Activated B cell treated with CpG ODN at 0.5 μM for 24 hours (primary cell): ENCODE measurements at regions not wholly inside any gene's neighbourhood (a gene's known extent, or its start where the extent isn't known, plus 50 kb on each side); places are given as distances from the start of the nearest gene placed in this dataset.

ENCODE experiments used
- ATAC-seq: fragments of 200-7000 bp; cut with Tn5 transposase; one replicate; pipeline ENCODE4 v1.10.0; 2021; ENCODE audit warnings: low read depth, mild to moderate bottlenecking, moderate library complexity
- CTCF ChIA-PET: fragments of 350-600 bp; sonication (Branson Sonifier 250); formaldehyde crosslinking; loops from one replicate; lab custom pipeline; 2021; ENCODE audit warnings: antibody characterized with exemption; lab: Charles Lee
- POLR2A ChIA-PET: fragments of 350-600 bp; sonication (Branson Sonifier 250); formaldehyde crosslinking; loops from one replicate; lab custom pipeline; 2021; ENCODE audit warnings: antibody characterized with exemption; lab: Charles Lee
- DNase-seq: peaks from one replicate; pipeline ENCODE4 v3.0.0; 2022
- H3K27ac Mint-ChIP-seq: one replicate; pipeline ENCODE4 v1.8.0; 2020; ENCODE audit warnings: mixed read lengths
- H3K27me3 Mint-ChIP-seq: one replicate; pipeline ENCODE4 v1.8.0; 2021; ENCODE audit warnings: mixed read lengths
- H3K36me3 Mint-ChIP-seq: one replicate; pipeline ENCODE4 v1.8.0; 2021; ENCODE audit warnings: low read depth, mixed read lengths
- H3K4me1 Mint-ChIP-seq: one replicate; pipeline ENCODE4 v1.8.0; 2021; ENCODE audit warnings: mixed read lengths
- H3K4me3 Mint-ChIP-seq: one replicate; pipeline ENCODE4 v1.8.0; 2020; ENCODE audit warnings: mild to moderate bottlenecking, mixed read lengths
- H3K9me3 Mint-ChIP-seq: one replicate; pipeline ENCODE4 v1.8.0; 2020; ENCODE audit warnings: mixed read lengths
- intact Hi-C: fragments of 100-400 bp; cut with micrococcal nuclease; formaldehyde crosslinking; loops from one replicate; pipeline ENCODE4 v1.15.1; 2024
- TF ChIP-seq, protein P1 (sequence below): fragments of 200-600 bp; IDR thresholded peaks from one replicate; pipeline ENCODE4 v1.8.0; 2022; ENCODE audit warnings: antibody characterized with exemption, mild to moderate bottlenecking

DNA sequence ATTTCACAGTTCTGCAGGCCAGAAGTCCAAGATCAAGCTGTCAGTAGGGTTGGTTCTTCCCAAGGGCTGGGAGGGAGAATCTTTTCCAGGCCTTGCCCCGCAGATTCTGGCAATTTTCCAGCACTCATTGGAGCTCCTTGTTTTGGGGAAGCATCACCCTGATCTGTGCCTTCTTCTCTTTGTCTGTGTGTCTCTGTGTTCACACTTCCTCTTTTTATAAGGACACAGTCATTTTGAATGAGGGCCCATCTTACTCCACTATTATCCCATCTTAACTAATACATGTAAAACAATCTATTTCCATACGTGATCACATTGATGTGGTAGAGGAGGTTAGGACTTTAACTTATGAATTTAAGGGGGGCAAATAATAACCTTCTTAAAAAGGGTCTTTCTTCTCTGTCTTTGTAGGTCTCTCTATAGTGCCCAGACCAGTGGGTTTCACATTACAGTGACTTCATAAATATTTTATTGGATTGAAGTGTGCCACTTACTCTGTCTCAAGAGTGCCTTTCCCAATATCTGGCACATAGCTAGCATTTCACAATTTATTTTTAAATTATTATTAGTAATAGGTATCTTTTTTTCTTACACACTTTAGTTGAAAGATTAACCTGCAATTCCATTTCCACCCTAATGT lies 68.9 kb upstream of the CBLN2 start:
- H3K27me3 Mint-ChIP-seq = no peaks in the 10 kb centered on the region
- POLR2A ChIA-PET = no interaction called here
- no peaks in the 10 kb centered on the region for H3K4me1 Mint-ChIP-seq
- intact Hi-C loops = no loop called here
- no peaks in the 10 kb centered on the region for H3K36me3 Mint-ChIP-seq
- H3K9me3 Mint-ChIP-seq = no peaks in the 10 kb centered on the region
- no peak for DNase-seq
- CTCF ChIA-PET = no interaction called here
- H3K27ac Mint-ChIP-seq = no peak overlapping the region
- ATAC-seq = no peak
- TF ChIP-seq, protein P1, sequence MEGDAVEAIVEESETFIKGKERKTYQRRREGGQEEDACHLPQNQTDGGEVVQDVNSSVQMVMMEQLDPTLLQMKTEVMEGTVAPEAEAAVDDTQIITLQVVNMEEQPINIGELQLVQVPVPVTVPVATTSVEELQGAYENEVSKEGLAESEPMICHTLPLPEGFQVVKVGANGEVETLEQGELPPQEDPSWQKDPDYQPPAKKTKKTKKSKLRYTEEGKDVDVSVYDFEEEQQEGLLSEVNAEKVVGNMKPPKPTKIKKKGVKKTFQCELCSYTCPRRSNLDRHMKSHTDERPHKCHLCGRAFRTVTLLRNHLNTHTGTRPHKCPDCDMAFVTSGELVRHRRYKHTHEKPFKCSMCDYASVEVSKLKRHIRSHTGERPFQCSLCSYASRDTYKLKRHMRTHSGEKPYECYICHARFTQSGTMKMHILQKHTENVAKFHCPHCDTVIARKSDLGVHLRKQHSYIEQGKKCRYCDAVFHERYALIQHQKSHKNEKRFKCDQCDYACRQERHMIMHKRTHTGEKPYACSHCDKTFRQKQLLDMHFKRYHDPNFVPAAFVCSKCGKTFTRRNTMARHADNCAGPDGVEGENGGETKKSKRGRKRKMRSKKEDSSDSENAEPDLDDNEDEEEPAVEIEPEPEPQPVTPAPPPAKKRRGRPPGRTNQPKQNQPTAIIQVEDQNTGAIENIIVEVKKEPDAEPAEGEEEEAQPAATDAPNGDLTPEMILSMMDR = no peak
- no peak overlapping the region for H3K4me3 Mint-ChIP-seq

DNA sequence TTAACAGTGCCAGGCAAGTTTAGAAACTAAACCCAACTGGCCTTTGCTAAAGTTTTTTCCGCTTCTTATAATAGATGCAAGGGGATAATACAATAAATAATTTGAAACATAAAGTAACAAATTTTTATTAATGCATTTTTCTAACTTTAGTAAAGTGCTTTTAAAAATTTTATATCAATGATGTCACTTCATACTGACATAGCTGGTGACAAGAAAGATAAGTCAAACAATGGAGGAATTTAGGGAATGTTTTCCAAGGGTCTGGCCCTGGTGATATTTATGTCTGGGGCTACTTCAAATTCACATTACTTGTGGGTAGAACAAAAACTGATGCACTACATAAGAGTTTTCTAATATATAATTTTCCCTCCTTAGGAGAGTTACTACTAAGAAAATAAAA lies 61.2 kb upstream of the CBLN2 start:
- H3K9me3 Mint-ChIP-seq = no peaks in the 10 kb centered on the region
- H3K36me3 Mint-ChIP-seq = no peaks in the 10 kb centered on the region
- no peaks in the 10 kb centered on the region for H3K4me1 Mint-ChIP-seq
- TF ChIP-seq, protein P1 = no peak
- ChIA-PET CTCF (no interaction called here), POLR2A (no interaction called here)
- H3K27ac Mint-ChIP-seq = no peak overlapping the region
- no peak overlapping the region for H3K4me3 Mint-ChIP-seq
- intact Hi-C loops = no loop called here
- no peak for DNase-seq
- no peak for ATAC-seq
- H3K27me3 Mint-ChIP-seq = no peaks in the 10 kb centered on the region

DNA sequence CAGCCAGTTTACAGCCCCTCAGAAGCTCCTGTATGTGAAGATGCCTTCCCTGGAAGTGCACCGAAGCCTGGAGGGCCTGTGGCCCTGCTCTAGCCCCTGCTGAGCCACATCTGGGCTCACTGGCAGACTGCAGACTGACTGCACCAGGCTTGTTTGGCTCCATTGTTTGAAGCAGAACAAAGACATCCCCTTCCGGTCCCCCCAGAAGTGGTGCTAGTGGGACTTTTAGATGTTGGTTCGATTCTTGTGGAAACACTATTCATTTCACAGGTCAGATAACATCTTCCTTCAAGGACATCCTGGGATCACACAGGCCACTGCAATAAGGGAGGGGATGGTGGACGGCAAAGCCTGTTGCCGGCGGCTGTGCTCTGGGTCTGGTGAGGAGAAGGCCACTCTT lies 57.8 kb upstream of the CBLN2 start:
- no peaks in the 10 kb centered on the region for H3K9me3 Mint-ChIP-seq
- CTCF ChIA-PET = no interaction called here
- intact Hi-C loops = no loop called here
- POLR2A ChIA-PET = no interaction called here
- TF ChIP-seq, protein P1 = no peak
- no peak for DNase-seq
- H3K4me3 Mint-ChIP-seq = no peak overlapping the region
- no peak for ATAC-seq
- no peaks in the 10 kb centered on the region for H3K36me3 Mint-ChIP-seq
- H3K4me1 Mint-ChIP-seq = no peaks in the 10 kb centered on the region
- no peaks in the 10 kb centered on the region for H3K27me3 Mint-ChIP-seq
- no peak overlapping the region for H3K27ac Mint-ChIP-seq

DNA sequence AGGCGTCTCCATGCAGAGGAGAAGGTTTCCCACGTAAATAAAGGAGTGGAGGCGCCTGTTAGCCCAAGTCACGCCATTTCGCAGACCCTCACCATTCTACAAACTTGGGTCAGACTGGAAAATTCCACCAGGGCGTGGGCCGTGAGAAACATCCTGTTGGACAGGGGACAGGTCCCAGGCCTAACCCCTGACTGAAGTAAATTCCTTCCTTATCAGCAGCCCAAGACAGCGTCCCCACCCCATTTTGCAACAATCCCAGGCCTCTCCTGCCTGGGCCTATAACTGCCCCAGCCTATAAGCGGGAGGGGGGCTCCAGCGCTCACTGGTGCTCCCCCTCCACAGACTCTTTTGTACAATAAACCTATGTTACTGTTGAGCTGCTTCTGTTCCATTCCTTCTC lies 57.3 kb upstream of the CBLN2 start:
- ATAC-seq (no peak), DNase-seq (no peak)
- Mint-ChIP-seq H3K27me3 (no peaks in the 10 kb centered on the region), H3K4me3 (no peak overlapping the region), H3K4me1 (no peaks in the 10 kb centered on the region), H3K36me3 (no peaks in the 10 kb centered on the region), H3K9me3 (no peaks in the 10 kb centered on the region), H3K27ac (no peak overlapping the region)
- TF ChIP-seq, protein P1 = no peak
- CTCF ChIA-PET = no interaction called here
- POLR2A ChIA-PET = no interaction called here
- intact Hi-C loops = no loop called here
